ENCODE measurements at regions not wholly inside any gene's neighbourhood (a gene's known extent, or its start where the extent isn't known, plus 50 kb on each side); places are given as distances from the start of the nearest gene placed in this dataset.

DNA sequence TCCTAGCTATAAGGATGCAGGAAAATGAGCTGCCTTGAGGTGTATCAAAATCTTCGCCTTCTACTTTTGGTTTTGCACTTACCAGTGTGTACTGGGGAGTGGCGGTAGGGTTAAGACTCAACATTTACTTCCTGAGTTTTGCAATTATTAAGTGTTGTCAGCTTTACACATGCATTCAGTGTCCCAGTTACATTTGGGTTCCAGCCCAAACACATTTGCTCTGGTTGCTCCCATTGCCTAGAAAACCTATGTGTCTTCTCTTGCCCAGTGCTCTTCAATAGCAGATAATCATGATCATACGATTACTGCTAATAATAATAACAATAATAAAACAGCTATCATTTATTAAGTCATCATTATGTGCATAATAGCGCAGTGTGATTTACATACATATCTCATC is 241.5 kb upstream of the PAPPA start:
- no peak for DNase-seq

DNA sequence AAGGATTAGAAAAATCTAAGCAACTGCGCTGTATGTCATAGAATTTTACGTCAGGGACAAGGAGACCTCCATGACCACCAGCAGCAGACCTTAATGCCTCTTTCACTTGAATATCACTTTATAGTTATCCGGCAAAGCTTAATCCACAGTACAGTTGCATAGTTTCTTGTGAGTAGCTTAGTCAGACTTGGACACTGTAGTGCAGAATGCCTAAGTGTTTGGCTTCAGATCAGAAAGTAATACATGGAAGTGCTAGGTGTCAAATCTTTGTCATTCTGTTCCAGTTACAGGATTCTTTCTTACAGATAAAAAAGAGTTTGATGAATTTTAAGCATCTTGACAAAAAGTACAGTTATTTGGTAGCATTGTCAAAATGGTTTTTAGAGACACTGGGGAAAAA is 239.9 kb upstream of the PAPPA start:
- no peak for DNase-seq

DNA sequence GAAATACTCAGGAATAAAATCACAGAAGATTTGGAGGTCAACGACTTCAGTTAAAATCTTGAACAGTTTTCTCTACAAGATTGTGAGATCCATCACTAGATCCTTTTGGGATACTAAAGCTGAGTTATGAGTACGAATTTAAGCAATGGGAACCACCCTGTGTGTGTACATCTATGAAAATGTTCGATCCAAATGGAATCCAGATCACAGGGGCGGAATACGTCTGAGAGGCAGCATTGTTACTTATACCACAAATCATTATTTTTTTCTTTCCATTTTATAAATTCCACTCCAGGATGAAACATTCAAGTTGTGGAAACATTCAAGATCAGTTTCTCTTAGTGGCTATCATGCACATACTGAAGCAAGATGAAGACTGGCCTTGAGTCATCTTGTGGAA is 239.3 kb upstream of the PAPPA start:
- no peak for DNase-seq

DNA sequence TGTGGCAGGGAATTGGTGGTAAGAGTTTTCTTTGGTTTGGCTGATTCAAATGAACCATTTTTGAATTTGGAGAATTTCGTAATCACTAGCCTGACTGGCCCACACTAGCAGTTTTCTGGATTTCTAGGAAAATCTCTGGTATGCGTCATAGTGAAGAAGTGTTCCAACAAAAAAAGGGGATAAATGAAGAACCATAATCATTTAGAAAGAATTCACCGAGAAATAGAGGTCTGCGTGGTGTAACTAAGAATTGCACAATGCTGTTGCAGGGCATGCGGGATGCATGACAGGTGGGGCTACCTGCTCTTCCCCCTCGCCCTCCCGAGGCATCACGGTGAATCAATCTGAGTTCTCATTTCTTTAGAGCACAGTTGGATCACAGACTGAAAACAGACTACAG is 232.3 kb upstream of the PAPPA start:
- no peak for DNase-seq

DNA sequence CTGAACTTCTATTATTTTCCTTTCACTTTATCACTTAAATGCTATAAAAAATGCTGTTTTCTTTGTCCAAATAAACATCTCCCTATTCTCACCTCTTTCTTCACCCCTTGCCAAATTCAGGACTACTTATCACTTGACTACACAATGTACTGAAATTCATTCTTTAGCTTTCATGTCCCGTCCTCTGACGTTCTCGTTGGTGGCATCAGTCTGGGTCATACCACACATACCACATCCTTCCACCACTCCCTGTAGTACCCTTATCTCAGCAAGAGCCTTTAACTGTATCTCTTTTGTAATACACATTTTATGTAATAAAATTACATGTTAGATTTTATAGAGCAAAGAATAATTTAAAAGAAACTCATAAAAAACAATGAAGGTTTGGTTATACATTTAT is 231.1 kb upstream of the PAPPA start:
- no peak for DNase-seq

DNA sequence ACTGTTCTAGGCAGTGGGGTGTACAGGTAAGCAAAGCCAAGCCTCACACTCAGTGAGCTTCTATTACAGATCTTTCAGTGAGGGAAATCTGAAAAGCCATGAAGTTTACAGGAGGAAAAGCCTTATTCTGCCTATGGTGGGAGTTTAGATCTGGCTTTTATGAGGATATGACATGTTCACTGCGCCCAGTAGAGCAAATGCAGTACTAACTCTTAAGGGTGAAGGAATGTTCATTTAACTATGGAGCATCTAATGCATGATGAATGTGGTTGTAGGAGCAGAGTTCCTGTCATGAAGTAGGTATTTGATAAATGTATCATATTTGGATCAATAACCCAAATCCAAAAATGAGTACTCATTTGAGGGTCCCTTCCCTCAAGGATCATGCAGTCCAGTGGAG is 230.2 kb upstream of the PAPPA start:
- no peak for DNase-seq

DNA sequence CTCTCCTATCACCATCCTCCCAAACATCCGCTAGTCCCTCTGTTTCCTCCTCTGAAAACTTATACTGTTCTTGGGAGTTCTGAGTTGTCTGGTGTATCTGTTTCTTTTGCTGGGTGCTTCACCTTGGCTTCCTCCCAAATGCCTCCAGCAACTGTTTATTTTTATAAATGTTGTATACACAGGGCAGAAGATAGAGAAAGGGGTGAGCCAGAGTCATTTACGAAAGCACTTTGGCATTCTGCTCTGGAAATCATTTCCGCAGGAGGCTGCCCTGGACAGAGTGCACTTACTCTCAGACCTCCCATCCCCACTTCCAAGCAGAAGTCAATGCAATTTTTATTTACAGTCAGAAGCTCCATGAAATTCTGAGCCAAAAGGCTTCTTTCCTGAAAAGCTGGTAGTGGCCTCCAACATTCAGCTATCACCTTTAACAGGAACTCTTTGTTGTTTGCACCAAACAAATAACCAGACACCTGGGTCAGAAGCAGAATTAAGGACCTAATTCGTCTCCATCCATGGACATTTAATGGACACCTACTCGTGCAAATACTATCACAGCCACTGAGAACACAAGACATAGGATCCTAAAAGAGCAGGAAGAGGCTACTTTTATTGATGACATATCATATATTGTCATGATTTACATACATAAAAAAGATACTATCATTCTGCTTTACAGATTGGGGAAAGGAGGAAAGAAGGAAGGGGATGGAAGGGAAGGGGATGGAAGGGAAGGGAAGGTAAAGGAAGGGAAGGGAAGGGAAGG is 229.5 kb upstream of the PAPPA start:
- no peak for DNase-seq

DNA sequence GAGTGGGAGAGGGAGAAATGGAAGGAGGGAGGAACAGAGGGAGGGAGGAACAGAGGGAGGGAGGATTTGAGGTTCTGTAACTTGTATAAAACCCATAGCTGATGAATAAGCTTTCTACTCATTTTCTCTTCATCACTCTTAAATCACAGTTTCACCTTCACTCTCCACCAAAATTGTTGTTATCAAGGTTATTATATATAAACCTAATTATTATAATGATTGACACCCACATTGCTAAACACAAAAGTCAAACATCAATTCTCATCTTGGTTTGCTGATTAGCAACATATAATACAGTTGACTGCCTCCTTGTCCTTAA is 229.0 kb upstream of the PAPPA start:
- no peak for DNase-seq

DNA sequence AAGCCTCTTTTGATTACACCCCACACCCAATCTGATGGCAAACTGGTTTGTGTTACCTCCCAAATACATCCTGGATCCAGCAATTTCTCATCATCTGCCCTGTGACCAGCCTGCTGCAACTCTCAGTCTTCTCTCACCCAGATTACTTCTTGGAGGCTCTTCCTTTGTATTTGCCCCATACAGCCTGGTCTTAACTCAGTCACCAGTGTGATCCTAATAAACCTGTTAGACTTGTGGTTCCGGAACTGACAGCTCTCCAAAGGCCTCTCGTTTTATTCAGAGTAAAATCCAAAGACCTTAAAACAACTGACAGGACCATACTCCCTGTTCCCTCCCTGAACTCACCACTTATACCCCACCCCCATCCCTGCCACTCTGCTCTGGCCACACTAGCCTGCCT is 228.2 kb upstream of the PAPPA start:
- DNase-seq, result no peak

DNA sequence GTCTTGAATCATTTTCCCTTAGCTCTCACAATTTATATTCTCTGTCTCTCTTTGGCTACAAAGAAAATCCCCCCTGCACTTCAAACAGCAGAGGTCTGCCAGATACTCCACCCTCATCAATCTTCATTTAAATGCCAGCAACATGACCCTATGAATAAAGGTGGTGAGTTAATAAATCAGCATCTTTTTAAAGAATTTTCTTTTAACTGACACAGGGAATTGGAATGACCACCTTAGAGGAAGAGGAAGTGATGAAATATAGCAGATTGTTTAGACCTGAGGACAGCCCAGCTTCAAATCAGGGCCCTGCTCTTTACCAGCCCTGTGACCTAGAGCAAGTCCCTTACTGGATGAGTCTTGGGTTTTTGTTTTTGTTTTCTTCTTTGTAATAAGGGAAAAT is 223.1 kb upstream of the PAPPA start:
- DNase-seq, result no peak

DNA sequence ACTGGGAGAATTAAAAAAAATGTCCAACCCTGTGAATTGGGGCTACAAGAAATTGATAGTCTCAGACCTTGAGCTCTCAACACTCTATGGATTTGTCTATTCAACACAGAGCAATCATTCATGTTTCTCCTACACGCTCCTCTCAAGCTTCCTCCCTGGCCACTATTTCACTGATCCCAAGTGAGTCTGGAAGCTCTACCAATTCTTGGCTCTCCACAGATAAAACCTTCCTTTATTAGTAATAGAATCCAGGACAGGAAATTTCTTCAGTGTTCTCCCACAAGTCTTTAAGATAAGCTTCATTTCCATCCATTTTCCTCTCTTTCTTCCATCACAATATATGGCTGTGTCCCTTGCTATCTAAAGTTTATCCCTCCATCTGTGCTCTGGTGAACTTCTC is 215.1 kb upstream of the PAPPA start:
- DNase-seq, result no peak

DNA sequence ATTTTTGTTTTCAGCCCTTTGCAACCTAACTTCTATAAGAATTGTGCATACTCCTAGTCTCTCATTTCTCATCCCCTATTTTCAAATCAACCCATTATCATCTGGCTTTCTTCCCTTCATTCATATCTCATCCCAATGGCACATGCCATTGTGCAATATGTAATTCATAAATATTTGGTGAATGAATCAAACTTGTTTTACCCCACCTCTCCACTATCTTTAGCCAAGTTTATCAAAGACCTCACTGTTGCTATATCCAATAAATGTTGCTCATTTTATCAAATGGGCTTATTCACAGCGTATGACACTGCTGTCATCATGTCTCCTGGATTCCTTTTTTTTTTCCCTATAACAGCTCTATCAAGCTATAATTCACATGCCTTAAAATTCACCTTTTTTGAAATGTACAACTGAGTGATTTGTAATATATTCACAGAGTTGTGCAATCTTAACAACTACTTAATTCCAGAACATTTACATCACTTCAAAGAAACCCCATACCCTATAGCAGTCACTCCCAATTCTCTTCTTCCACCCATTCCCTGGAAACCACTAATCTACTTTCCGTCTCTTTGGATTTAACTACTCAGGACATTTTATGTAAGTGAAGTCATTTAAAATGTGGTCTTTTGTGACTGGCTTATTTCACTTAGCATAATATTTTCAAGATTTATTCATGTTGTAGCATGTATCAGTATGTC is 214.4 kb upstream of the PAPPA start:
- no peak for DNase-seq

DNA sequence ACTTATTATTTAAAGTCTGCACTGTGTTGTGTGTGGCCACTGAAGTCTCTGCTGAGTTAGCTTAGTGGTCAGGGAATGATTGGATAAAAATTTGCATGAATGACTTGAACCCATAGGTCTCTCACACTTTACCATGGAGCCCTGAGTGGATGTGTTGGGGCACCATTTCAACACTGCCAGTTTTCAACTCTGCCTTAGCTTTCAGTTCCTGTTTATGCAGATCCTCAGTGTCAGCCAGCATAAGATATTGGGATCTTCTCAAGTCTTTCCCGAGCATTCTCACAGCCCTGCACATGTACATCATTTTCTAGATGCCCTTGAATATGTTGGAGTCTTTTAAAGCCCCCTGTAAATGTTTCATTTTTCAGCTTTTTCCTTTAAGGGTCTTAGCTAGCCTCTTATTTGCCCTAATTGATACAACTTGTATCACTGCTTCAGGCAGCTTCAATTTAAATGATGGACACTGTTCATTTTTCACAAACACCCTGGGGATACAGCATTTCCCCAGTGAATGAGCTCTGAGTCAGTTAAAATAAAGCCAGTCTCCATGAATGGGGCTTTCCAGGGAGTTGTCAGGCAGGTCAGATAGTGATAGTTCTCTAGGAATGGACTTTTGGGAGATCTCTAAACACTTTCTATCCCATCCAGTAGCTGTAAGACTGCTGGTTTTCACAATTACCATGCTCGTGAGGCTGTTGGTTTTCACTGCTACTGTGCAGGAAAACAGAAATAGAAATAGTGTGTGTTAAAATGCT is 211.9 kb upstream of the PAPPA start:
- no peak for DNase-seq

DNA sequence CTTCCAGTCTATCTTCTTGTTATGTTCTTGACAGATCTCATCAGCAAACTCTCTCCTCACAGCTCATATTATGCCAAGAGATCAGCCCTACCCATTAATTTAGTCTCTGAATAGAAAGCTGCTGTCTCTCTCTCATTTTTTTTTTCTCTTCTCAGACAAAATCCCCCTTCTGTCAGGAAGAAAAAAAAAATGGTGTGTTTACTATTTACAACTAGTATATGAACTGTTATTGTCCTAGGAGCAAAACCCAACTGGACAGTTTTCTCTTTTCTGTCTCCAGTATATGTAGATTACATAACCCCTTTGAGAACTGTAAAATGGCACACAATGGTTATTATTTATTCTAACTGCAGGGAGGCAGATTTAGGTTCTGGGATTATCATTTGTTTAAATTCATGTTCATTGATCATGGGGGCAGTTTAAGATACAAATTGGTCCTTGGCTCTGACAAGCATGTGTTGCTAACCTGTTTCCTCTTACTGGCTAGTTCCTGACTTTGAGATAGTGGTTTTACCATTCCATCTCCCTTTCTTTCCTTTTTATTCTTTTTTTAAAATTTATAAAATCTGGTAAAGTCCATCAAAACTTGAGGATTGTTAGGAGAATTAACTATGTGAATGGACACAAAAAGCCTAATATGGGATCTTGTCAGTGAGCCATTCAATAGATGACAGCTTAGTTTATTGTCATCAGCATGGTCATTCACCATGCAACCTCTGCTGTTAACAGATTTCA is 210.0 kb upstream of the PAPPA start:
- no peak for DNase-seq

DNA sequence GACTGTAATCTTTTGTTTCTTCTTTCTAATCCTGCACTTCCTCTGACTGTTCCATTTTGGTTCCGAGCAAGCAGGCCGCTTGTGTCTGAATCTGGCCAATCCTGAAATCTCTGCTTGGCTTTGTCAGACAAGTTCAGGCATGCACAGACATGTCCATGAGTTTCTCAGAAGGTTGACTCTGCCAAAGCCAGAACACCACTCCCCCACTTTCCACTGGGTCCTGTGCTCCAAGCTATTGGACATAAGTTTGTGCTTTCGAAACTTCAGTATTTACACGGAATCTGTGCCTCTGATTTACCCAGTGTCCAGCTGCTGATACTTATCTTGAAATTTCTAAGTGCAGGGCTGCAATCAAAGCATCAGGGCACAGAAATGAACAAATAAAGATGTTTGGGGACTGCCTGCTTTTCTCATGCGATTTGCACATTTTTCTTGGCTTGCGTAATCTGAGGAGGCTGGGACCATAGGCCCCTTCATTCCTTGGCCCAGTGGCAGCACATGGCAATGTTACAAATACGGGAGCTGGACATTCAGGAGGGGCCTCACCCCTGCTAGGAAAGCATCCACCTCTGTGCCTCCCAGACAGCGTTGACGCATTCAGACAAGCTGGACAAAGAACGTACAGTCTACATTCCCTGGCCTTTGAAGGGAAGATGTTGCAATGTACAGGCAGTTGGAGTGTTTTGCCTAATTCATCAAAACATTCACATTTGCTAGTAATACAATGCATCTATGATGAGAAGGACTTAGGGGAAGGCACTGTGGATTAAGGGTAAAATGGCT is 209.2 kb upstream of the PAPPA start:
- DNase-seq, result no peak

DNA sequence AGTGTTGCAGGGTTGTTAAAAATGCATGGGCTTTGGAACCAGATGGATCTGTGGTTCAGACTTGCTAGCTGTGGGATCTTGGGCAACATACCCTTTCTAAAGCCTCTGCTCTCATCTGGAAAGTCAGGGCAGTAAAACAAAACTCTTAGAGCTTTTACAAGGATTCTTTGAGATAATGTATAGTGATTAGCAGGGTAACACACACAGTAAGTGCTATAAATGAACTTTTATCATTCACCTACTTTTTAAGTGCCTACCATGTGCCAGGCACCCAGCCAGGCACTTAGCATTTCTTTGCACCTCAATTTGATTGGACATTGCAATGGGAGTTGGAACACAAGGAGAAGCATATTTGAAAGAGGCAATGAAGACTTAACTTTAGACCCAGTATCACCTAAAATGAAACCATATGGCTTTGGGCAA is 208.6 kb upstream of the PAPPA start:
- no peak for DNase-seq

DNA sequence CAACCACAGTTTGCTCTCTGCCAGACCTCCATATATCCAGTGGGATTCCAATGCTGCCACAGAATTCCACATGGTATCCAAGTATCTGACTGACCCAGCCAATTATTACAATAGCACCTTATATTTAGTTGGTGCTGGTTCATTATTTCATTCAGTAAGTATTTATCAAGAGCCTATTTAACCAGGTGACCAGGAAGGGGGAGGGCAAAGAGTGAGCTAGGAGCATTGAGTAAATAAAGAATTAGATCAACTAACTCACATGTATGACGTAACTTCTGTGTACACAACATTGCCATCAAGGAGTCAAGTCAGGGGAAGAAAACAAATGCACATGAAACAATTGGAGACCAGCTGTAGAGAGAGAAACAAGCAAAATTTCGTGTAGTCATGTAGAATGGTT is 207.1 kb upstream of the PAPPA start:
- no peak for DNase-seq

DNA sequence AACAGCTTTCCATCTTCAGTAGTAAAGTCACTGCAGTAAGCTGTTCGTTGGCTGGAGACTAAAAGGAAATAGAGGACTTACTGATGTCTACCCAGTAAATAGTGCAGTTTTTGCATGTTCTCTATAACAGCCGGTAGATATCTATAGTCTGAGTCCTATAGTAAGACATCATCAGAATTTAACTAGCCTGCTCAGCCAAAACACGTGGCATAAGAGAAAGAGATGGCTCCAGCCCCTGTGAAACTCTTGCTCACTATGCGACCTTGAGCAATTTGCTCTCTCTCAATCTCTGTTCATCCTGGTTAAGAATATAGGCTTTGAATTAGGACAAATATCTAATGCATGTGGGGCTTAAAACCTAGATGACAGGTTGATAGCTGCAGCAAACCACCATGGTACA is 201.6 kb upstream of the PAPPA start:
- no peak for DNase-seq

DNA sequence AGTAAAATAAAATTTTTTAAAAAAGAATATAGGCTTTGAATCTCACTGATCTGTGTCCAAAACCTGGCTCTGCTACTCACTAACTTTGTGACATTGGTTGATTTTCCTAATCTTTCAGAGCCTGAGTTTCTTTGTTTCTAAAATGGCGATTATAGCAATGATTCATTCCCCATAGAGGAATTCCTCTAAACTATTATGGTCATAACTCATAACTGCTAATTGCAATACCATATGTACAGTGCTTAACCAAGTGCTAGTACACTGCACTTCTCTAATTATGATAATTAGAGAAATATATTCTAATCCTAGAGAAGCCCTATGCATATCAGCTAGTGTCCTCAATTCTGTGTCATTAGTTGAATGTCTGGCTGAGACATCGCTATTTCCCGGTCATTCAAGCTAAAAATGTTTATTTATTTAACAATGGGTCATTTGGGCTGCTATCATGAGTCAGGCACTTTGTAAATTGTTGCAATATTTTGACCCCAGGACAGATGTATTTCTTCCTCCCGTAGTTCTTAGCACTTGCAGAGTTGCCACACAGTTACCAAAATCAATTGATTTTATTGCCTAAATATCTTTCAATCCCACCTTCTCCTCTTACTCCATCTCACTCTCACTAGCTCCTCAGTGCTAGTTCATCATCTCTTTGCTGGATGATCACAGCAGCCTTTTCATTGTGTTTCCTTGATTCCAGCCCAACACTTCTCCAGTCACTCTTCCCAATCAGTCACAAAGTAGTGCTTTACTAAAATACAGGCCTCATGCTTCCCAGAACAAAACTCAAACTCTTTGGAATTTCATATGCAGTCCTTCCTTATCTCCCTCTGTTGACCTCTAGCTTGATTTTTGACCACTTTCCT is 200.9 kb upstream of the PAPPA start:
- no peak for DNase-seq

DNA sequence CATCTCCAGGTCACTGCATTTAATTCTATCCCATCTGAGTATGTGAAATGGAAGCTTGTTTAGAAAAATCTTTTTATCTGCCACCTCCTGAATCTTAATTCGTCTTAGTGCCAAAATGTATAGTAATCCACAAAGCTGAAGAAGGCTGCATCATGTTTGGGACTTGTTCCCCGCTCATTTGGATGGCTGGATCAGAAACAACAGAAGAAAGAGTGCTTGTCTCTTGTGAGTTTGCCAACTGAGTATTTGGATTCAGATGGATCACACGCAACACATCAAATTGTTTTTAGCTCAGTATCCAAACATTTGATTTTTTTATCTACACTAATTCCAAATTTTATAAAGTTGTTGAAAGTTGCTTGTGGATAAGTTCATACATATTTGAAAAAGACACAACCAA is 197.2 kb upstream of the PAPPA start:
- DNase-seq, result no peak

DNA sequence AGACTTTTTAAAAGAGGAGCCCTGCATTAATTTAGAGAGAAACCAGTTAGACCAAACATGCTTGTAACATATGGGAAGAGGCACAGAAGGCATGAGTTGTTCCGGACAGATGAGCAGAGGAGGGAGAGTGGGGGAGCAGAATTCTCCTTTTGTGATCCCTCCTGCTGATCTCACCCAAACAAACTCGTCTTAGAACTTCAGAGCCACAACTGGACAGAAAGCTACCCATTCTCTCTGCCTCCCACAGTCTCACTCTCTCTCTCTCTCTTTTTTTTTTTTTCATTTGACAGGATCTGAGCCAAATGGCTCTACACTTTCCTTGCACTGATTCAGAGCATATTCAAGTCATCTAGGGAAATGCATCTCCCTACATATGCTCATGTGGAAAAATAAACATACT is 196.0 kb upstream of the PAPPA start:
- no peak for DNase-seq

All from NCI-H2171 (cell line).